ENCODE measurements at regions not wholly inside any gene's neighbourhood (a gene's known extent, or its start where the extent isn't known, plus 50 kb on each side); places are given as distances from the start of the nearest gene placed in this dataset.

DNA sequence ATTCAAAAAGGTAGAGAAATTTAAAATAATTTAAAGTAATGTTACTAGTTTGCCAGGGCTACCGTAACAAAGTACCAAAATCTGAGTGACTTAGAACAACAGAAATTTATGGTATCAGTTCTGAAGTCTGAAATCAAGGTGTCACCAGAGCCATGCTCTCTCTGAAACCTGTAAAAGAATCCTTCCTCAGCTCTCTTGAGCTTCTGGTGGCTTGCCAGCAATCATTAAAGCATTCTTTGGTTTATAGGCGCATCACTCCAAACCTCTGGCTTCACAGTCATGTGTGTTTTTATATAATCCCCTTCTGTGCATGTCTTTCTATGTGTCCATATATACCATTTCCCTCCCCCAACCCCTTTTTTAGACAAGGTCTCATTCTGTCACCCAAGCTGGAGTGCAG lies 220.3 kb downstream of the COX7C start:
- Mint-ChIP-seq H3K4me1 (peaks cover 2% of the 10 kb centered on the region; the same call in 1 of the 2 replicates), H3K27ac (no peak overlapping the region), H3K36me3 (no peaks in the 10 kb centered on the region), H3K4me3 (no peak overlapping the region), H3K27me3 (ENCODE audit: low read depth) (no peaks in the 10 kb centered on the region), H3K9me3 (peaks cover 3% of the 10 kb centered on the region)
- DNase-seq (ENCODE audit: low spot score) = no peak
- TF ChIP-seq CBFB (CRISPR knock-in tag; IDR thresholded peaks at IDR 0.05; ENCODE audit: low read depth) (no peak), NR1H2 (CRISPR knock-in tag; IDR thresholded peaks at IDR 0.05) (no peak), ZNF263 (CRISPR knock-in tag; IDR thresholded peaks at IDR 0.05; ENCODE audit: low read depth) (no peak), CREB1 (CRISPR knock-in tag; IDR thresholded peaks at IDR 0.05) (no peak), FOXP1 (CRISPR knock-in tag; IDR thresholded peaks at IDR 0.05; ENCODE audit: borderline replicate concordance) (no peak), ZNF317 (CRISPR knock-in tag; IDR thresholded peaks at IDR 0.05; ENCODE audit: borderline replicate concordance, low read depth) (no peak), MXD4 (CRISPR knock-in tag; IDR thresholded peaks at IDR 0.05; ENCODE audit: borderline replicate concordance) (no peak), ZNF121 (CRISPR knock-in tag; IDR thresholded peaks at IDR 0.05) (no peak)
- TF ChIP-seq, protein P1, sequence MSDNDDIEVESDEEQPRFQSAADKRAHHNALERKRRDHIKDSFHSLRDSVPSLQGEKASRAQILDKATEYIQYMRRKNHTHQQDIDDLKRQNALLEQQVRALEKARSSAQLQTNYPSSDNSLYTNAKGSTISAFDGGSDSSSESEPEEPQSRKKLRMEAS (CRISPR knock-in tag; IDR thresholded peaks at IDR 0.05) = no peak
- TF ChIP-seq, protein P2, sequence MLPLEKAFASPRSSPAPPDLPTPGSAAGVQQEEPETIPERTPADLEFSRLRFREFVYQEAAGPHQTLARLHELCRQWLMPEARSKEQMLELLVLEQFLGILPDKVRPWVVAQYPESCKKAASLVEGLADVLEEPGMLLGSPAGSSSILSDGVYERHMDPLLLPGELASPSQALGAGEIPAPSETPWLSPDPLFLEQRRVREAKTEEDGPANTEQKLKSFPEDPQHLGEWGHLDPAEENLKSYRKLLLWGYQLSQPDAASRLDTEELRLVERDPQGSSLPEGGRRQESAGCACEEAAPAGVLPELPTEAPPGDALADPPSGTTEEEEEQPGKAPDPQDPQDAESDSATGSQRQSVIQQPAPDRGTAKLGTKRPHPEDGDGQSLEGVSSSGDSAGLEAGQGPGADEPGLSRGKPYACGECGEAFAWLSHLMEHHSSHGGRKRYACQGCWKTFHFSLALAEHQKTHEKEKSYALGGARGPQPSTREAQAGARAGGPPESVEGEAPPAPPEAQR (CRISPR knock-in tag; IDR thresholded peaks at IDR 0.05) = no peak
- TF ChIP-seq, protein P3, sequence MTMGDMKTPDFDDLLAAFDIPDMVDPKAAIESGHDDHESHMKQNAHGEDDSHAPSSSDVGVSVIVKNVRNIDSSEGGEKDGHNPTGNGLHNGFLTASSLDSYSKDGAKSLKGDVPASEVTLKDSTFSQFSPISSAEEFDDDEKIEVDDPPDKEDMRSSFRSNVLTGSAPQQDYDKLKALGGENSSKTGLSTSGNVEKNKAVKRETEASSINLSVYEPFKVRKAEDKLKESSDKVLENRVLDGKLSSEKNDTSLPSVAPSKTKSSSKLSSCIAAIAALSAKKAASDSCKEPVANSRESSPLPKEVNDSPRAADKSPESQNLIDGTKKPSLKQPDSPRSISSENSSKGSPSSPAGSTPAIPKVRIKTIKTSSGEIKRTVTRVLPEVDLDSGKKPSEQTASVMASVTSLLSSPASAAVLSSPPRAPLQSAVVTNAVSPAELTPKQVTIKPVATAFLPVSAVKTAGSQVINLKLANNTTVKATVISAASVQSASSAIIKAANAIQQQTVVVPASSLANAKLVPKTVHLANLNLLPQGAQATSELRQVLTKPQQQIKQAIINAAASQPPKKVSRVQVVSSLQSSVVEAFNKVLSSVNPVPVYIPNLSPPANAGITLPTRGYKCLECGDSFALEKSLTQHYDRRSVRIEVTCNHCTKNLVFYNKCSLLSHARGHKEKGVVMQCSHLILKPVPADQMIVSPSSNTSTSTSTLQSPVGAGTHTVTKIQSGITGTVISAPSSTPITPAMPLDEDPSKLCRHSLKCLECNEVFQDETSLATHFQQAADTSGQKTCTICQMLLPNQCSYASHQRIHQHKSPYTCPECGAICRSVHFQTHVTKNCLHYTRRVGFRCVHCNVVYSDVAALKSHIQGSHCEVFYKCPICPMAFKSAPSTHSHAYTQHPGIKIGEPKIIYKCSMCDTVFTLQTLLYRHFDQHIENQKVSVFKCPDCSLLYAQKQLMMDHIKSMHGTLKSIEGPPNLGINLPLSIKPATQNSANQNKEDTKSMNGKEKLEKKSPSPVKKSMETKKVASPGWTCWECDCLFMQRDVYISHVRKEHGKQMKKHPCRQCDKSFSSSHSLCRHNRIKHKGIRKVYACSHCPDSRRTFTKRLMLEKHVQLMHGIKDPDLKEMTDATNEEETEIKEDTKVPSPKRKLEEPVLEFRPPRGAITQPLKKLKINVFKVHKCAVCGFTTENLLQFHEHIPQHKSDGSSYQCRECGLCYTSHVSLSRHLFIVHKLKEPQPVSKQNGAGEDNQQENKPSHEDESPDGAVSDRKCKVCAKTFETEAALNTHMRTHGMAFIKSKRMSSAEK (CRISPR knock-in tag; IDR thresholded peaks at IDR 0.05; ENCODE audit: borderline replicate concordance) = no peak
- TF ChIP-seq, protein P4, sequence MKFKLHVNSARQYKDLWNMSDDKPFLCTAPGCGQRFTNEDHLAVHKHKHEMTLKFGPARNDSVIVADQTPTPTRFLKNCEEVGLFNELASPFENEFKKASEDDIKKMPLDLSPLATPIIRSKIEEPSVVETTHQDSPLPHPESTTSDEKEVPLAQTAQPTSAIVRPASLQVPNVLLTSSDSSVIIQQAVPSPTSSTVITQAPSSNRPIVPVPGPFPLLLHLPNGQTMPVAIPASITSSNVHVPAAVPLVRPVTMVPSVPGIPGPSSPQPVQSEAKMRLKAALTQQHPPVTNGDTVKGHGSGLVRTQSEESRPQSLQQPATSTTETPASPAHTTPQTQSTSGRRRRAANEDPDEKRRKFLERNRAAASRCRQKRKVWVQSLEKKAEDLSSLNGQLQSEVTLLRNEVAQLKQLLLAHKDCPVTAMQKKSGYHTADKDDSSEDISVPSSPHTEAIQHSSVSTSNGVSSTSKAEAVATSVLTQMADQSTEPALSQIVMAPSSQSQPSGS (CRISPR knock-in tag; IDR thresholded peaks at IDR 0.05; ENCODE audit: borderline replicate concordance, low read depth) = no peak
- TF ChIP-seq, protein P5, sequence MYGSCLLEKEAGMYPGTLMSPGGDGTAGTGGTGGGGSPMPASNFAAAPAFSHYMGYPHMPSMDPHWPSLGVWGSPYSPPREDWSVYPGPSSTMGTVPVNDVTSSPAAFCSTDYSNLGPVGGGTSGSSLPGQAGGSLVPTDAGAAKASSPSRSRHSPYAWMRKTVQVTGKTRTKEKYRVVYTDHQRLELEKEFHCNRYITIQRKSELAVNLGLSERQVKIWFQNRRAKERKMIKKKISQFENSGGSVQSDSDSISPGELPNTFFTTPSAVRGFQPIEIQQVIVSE (CRISPR knock-in tag; IDR thresholded peaks at IDR 0.05; ENCODE audit: borderline replicate concordance) = no peak
- TF ChIP-seq, protein P6, sequence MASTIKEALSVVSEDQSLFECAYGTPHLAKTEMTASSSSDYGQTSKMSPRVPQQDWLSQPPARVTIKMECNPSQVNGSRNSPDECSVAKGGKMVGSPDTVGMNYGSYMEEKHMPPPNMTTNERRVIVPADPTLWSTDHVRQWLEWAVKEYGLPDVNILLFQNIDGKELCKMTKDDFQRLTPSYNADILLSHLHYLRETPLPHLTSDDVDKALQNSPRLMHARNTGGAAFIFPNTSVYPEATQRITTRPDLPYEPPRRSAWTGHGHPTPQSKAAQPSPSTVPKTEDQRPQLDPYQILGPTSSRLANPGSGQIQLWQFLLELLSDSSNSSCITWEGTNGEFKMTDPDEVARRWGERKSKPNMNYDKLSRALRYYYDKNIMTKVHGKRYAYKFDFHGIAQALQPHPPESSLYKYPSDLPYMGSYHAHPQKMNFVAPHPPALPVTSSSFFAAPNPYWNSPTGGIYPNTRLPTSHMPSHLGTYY (CRISPR knock-in tag; IDR thresholded peaks at IDR 0.05) = no peak
- TF ChIP-seq, protein P7, sequence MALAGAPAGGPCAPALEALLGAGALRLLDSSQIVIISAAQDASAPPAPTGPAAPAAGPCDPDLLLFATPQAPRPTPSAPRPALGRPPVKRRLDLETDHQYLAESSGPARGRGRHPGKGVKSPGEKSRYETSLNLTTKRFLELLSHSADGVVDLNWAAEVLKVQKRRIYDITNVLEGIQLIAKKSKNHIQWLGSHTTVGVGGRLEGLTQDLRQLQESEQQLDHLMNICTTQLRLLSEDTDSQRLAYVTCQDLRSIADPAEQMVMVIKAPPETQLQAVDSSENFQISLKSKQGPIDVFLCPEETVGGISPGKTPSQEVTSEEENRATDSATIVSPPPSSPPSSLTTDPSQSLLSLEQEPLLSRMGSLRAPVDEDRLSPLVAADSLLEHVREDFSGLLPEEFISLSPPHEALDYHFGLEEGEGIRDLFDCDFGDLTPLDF (CRISPR knock-in tag; IDR thresholded peaks at IDR 0.05) = no peak
- TF ChIP-seq, protein P8, sequence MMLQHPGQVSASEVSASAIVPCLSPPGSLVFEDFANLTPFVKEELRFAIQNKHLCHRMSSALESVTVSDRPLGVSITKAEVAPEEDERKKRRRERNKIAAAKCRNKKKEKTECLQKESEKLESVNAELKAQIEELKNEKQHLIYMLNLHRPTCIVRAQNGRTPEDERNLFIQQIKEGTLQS (CRISPR knock-in tag; conservative IDR thresholded peaks at IDR 0.05) = no peak
- TF ChIP-seq, protein P9, sequence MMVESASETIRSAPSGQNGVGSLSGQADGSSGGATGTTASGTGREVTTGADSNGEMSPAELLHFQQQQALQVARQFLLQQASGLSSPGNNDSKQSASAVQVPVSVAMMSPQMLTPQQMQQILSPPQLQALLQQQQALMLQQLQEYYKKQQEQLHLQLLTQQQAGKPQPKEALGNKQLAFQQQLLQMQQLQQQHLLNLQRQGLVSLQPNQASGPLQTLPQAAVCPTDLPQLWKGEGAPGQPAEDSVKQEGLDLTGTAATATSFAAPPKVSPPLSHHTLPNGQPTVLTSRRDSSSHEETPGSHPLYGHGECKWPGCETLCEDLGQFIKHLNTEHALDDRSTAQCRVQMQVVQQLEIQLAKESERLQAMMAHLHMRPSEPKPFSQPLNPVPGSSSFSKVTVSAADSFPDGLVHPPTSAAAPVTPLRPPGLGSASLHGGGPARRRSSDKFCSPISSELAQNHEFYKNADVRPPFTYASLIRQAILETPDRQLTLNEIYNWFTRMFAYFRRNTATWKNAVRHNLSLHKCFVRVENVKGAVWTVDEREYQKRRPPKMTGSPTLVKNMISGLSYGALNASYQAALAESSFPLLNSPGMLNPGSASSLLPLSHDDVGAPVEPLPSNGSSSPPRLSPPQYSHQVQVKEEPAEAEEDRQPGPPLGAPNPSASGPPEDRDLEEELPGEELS (CRISPR knock-in tag; IDR thresholded peaks at IDR 0.05) = no peak
- no peak for ATAC-seq
- POLR2A ChIA-PET = no interaction called here
- CTCF ChIA-PET = no interaction called here
